SK-N-SH (cell line): ENCODE measurements at regions not wholly inside any gene's neighbourhood (a gene's known extent, or its start where the extent isn't known, plus 50 kb on each side); places are given as distances from the start of the nearest gene placed in this dataset.

Experiments
- CTCF ChIA-PET: fragments of 300-600, 350-600 bp; formaldehyde crosslinking; extraction: SDS; loops from one replicate; lab custom pipeline; 2021; lab: Yijun Ruan, JAX
- POLR2A ChIA-PET: fragments of 350-600 bp; sonication (Branson Sonifier 250); formaldehyde crosslinking; extraction: SDS; loops from one replicate; lab custom pipeline; 2020; ENCODE audit warnings: antibody characterized with exemption, inconsistent platforms; lab: Yijun Ruan, JAX
- DNase-seq: peaks from one replicate; pipeline ENCODE4 v3.0.0; 2012
- H2AFZ ChIP-seq: fragments of 200-600 bp; sonication (generic); 2 replicates; pipeline ENCODE4 v1.8.1; 2016; ENCODE audit warnings: antibody characterized with exemption, mild to moderate bottlenecking, low read depth
- H3F3A ChIP-seq: fragments of 200-600 bp; sonication (generic); replicated peaks from 2 replicates; pipeline ENCODE3; 2016; ENCODE audit warnings: antibody characterized with exemption, mild to moderate bottlenecking; ENCODE audit not compliant: insufficient read depth
- H3K27ac ChIP-seq, 2 experiments: fragments of 200-500 bp in 1 of 2; fragments of 200-600 bp in 1 of 2; sonication (Bioruptor generic) in 1 of 2; sonication (generic), shearing (Covaris generic) in 1 of 2; 2 replicates each; pipeline versions ENCODE4 v1.5.1 to v1.6.1; 2014 to 2016; ENCODE audit warnings: low read depth in 2 of 2, inconsistent platforms in 1 of 2, low read length in 1 of 2, mild to moderate bottlenecking in 1 of 2, mixed read lengths in 1 of 2
- H3K27me3 ChIP-seq: fragments of 200-600 bp; sonication (generic), shearing (Covaris generic); 2 replicates; pipeline ENCODE4 v1.6.1; 2016; ENCODE audit warnings: mixed run types; ENCODE audit not compliant: insufficient read depth
- H3K36me3 ChIP-seq, 2 experiments: fragments of 200-500 bp in 1 of 2; fragments of 200-600 bp in 1 of 2; sonication (Bioruptor generic) in 1 of 2; sonication (generic) in 1 of 2; replicated peaks in 1 of 2; 2 replicates each; pipeline versions ENCODE3 to v1.5.1; 2014 to 2016; ENCODE audit warnings: low read length in 1 of 2, mild to moderate bottlenecking in 1 of 2; ENCODE audit not compliant: insufficient read depth in 2 of 2, control insufficient read depth in 1 of 2
- H3K4me1 ChIP-seq, 2 experiments: fragments of 200-500 bp in 1 of 2; fragments of 200-600 bp in 1 of 2; sonication (Bioruptor generic) in 1 of 2; sonication (generic), shearing (Covaris generic) in 1 of 2; 2 replicates each; pipeline versions ENCODE4 v1.5.1 to v1.6.1; 2014 to 2016; ENCODE audit warnings: low read depth in 1 of 2, low read length in 1 of 2, mixed run types in 1 of 2; ENCODE audit not compliant: insufficient read depth in 2 of 2, control insufficient read depth in 1 of 2
- H3K4me2 ChIP-seq: fragments of 200-600 bp; sonication (generic), shearing (Covaris generic); 2 replicates; pipeline ENCODE4 v1.6.1; 2017; ENCODE audit warnings: mixed run types
- H3K4me3 ChIP-seq, 2 experiments: fragments of 200-500 bp in 1 of 2; fragments of 200-600 bp in 1 of 2; sonication (Bioruptor generic) in 1 of 2; sonication (generic), shearing (Covaris generic) in 1 of 2; 2 replicates each; pipeline versions ENCODE4 v1.5.1 to v1.8.1; 2014 to 2016; ENCODE audit warnings: low read depth in 2 of 2, inconsistent platforms in 1 of 2, low read length in 1 of 2, mild to moderate bottlenecking in 1 of 2, mixed read lengths in 1 of 2, moderate library complexity in 1 of 2
- H3K79me2 ChIP-seq: fragments of 200-600 bp; sonication (generic); 2 replicates; pipeline ENCODE4 v1.8.1; 2017; ENCODE audit warnings: mild to moderate bottlenecking; ENCODE audit not compliant: insufficient read depth
- H3K9ac ChIP-seq: fragments of 200-600 bp; sonication (generic); 2 replicates; pipeline ENCODE4 v1.6.1; 2017; ENCODE audit warnings: mixed run types
- H3K9me2 ChIP-seq: fragments of 200-600 bp; sonication (generic); 2 replicates; pipeline ENCODE4 v1.6.1; 2017; ENCODE audit warnings: mixed run types
- H3K9me3 ChIP-seq: fragments of 200-600 bp; sonication (generic); 2 replicates; pipeline ENCODE4 v1.6.1; 2017; ENCODE audit warnings: mixed run types, mild to moderate bottlenecking, moderate library complexity
- H4K20me1 ChIP-seq: fragments of 200-600 bp; sonication (generic); 2 replicates; pipeline ENCODE4 v1.6.1; 2017; ENCODE audit warnings: mild to moderate bottlenecking, mixed run types; ENCODE audit not compliant: insufficient read depth
- FOXJ3 ChIP-seq: sonication (generic); formaldehyde crosslinking; IDR thresholded peaks from 2 replicates; pipeline ENCODE4 v1.5.1; 2020; ENCODE audit warnings: mild to moderate bottlenecking, missing genetic modification reagents
- GATA2 ChIP-seq: sonication (generic); formaldehyde crosslinking; IDR thresholded peaks from 2 replicates; pipeline ENCODE4 v1.5.0; 2020; ENCODE audit warnings: mild to moderate bottlenecking, missing genetic modification reagents
- MAX ChIP-seq: IDR thresholded peaks from 2 replicates; pipeline ENCODE4 v1.4.0; 2012; ENCODE audit warnings: low read depth
- MEF2A ChIP-seq: IDR thresholded peaks from 2 replicates; pipeline ENCODE4 v1.4.0; 2012; ENCODE audit warnings: low read depth, borderline replicate concordance
- MXI1 ChIP-seq: IDR thresholded peaks from 2 replicates; pipeline ENCODE4 v1.6.1; 2012; ENCODE audit warnings: mild to moderate bottlenecking, low read depth, low read length, improper control_type of control experiment
- NFIC ChIP-seq: IDR thresholded peaks from 2 replicates; pipeline ENCODE4 v1.4.0; 2012; ENCODE audit warnings: borderline replicate concordance
- NRF1 ChIP-seq: IDR thresholded peaks from 2 replicates; pipeline ENCODE4 v1.6.1; 2012; ENCODE audit warnings: low read depth, mild to moderate bottlenecking, low read length
- RAD21 ChIP-seq: IDR thresholded peaks from 2 replicates; pipeline ENCODE4 v1.6.1; 2012; ENCODE audit warnings: mild to moderate bottlenecking, low read length
- RCOR1 ChIP-seq: fragments of 150-350 bp; IDR thresholded peaks from 2 replicates; pipeline ENCODE4 v1.6.1; 2017; ENCODE audit warnings: antibody characterized with exemption, low read length
- REST ChIP-seq: IDR thresholded peaks from 2 replicates; pipeline ENCODE4 v1.6.1; 2012; ENCODE audit warnings: mild to moderate bottlenecking, low read depth, low read length, moderate library complexity
- RFX5 ChIP-seq: IDR thresholded peaks from 2 replicates; pipeline ENCODE4 v1.6.1; 2012; ENCODE audit warnings: mild to moderate bottlenecking, improper control_type of control experiment, low read length
- RXRA ChIP-seq: IDR thresholded peaks from 2 replicates; pipeline ENCODE4 v1.4.0; 2012; ENCODE audit warnings: low read depth, mild to moderate bottlenecking, borderline replicate concordance
- SMC3 ChIP-seq: IDR thresholded peaks from 2 replicates; pipeline ENCODE4 v1.6.1; 2012; ENCODE audit warnings: low read depth, low read length, improper control_type of control experiment
- TAF1 ChIP-seq: IDR thresholded peaks from 2 replicates; pipeline ENCODE4 v1.6.1; 2012; ENCODE audit warnings: low read depth, mild to moderate bottlenecking, low read length, moderate library complexity, borderline replicate concordance
- TCF12 ChIP-seq: IDR thresholded peaks from 2 replicates; pipeline ENCODE4 v1.4.0; 2012
- TEAD4 ChIP-seq: IDR thresholded peaks from 2 replicates; pipeline ENCODE4 v1.4.0; 2012; ENCODE audit warnings: mild to moderate bottlenecking, borderline replicate concordance; ENCODE audit not compliant: insufficient read depth
- USF1 ChIP-seq: IDR thresholded peaks from 2 replicates; pipeline ENCODE4 v1.4.0; 2012; ENCODE audit warnings: low read depth, borderline replicate concordance
- USF2 ChIP-seq: fragments of 150-350 bp; IDR thresholded peaks from 2 replicates; pipeline ENCODE4 v1.6.1; 2017; ENCODE audit warnings: antibody characterized with exemption, low read length, low read depth, borderline replicate concordance
- YY1 ChIP-seq: IDR thresholded peaks from 2 replicates; pipeline ENCODE4 v1.4.0; 2012; ENCODE audit warnings: low read depth, mild to moderate bottlenecking
- WGBS: methylation state at CpG from one replicate; pipeline ENCODE4 v1.1.6; 2017; ENCODE audit warnings: low lambda C conversion rate; 5-methylcytosine and 5-hydroxymethylcytosine counted together

- TF ChIP-seq NFIC (no peak), MAX (no peak), REST (no peak), USF2 (no peak), MEF2A (no peak), TEAD4 (no peak), RCOR1 (no peak), GATA2 (CRISPR knock-in tag) (no peak), USF1 (no peak), FOXJ3 (CRISPR knock-in tag) (no peak), RAD21 (no peak), MXI1 (no peak), YY1 (no peak), TAF1 (no peak), RFX5 (no peak), TCF12 (no peak), RXRA (no peak), NRF1 (no peak), SMC3 (no peak)
- TF ChIP-seq, all 33 proteins: peak for 0
- Histone ChIP-seq H3K9ac (no peak overlapping the region), H3K36me3 (no peaks in the 10 kb centered on the region), H3K79me2 (no peaks in the 10 kb centered on the region), H2AFZ (no peak overlapping the region), H3K4me2 (no peak overlapping the region), H3K4me3 (no peak overlapping the region), H4K20me1 (no peaks in the 10 kb centered on the region), H3K9me2 (no peaks in the 10 kb centered on the region), H3F3A (no peaks in the 10 kb centered on the region), H3K9me3 (no peaks in the 10 kb centered on the region), H3K27me3 (no peaks in the 10 kb centered on the region), H3K4me1 (no peaks in the 10 kb centered on the region), H3K27ac (no peak overlapping the region)
- WGBS: 28% methylated on average over 6 of the region's 6 CpGs
- CTCF ChIA-PET: no interaction called here
- POLR2A ChIA-PET: no interaction called here
- no peak for DNase-seq
Observed at GRCh38 chrX:9137152-9137551, 103.2 kb upstream of the FAM9B start.
